ENCODE measurements at regions not wholly inside any gene's neighbourhood (a gene's known extent, or its start where the extent isn't known, plus 50 kb on each side); places are given as distances from the start of the nearest gene placed in this dataset.

DNA sequence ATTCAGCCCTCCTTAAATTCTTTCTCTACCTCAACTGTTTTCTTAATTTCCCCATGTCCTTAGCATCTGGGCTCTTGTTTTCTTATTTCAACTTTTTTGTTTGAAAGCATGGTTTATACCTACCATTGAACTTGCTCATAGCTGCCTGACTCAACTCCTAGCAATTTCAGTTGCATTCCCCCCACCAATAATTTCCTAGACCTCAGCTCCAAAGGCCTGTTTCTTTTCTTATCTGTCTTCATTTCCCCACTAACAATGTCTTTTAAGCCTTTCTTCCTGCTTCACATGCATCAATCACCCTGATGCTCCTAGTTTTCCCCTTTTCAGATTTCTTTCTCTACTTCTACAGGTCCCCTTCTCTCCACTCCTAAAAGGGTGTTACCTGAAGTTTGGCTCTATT lies 129.7 kb upstream of the PDE4D start:
- no peak for DNase-seq
- Histone ChIP-seq H3K4me1 (ENCODE audit: insufficient read depth, low read length) (no peaks in the 10 kb centered on the region), H4K20me1 (ENCODE audit: control insufficient read depth, insufficient read depth, insufficient read length) (no peaks in the 10 kb centered on the region), H3K79me1 (ENCODE audit: insufficient read depth, low read depth, low read length, poor library complexity, severe bottlenecking) (no peaks in the 10 kb centered on the region), H3K4me2 (ENCODE audit: insufficient read depth, insufficient read length, low read length) (no peak overlapping the region), H3K79me2 (ENCODE audit: insufficient read depth, low read length) (no peaks in the 10 kb centered on the region), H2BK15ac (ENCODE audit: low read depth, low read length) (no peak overlapping the region), H3K9me3 (ENCODE audit: control insufficient read depth, low read depth, low read length) (no peaks in the 10 kb centered on the region), H2BK120ac (ENCODE audit: low read depth, low read length, poor library complexity, severe bottlenecking) (no peak overlapping the region), H4K5ac (ENCODE audit: insufficient read length, low read depth, low read length) (no peak overlapping the region), H3T11ph (ENCODE audit: low read length) (no peak overlapping the region), H3K18ac (ENCODE audit: insufficient read length, low read depth, low read length) (no peak overlapping the region), H2AK5ac (ENCODE audit: insufficient read length, low read length) (no peak overlapping the region), H3K4ac (ENCODE audit: low read depth, low read length) (no peak overlapping the region), H4K91ac (ENCODE audit: insufficient read length, low read depth, low read length) (no peak overlapping the region), H3K23me2 (ENCODE audit: insufficient read length, low read depth, low read length, poor library complexity, severe bottlenecking) (no peaks in the 10 kb centered on the region), H2BK12ac (ENCODE audit: insufficient read length, low read depth, low read length) (no peak overlapping the region), H3K27me3 (ENCODE audit: insufficient read depth, low read length) (no peaks in the 10 kb centered on the region), H3K23ac (ENCODE audit: insufficient read length, low read depth, low read length) (no peak overlapping the region), H3K56ac (ENCODE audit: insufficient read length, low read depth, low read length) (no peak overlapping the region), H2BK20ac (ENCODE audit: low read depth, low read length, poor library complexity, severe bottlenecking) (no peak overlapping the region), H3K27ac (ENCODE audit: insufficient read length, low read depth, low read length) (no peak overlapping the region), H3K14ac (ENCODE audit: insufficient read depth, low read length) (no peak overlapping the region), H2AFZ (ENCODE audit: low read length) (no peak overlapping the region), H4K8ac (replicated peaks; ENCODE audit: insufficient read length, low read depth, low read length) (no peak overlapping the region), H3K9ac (ENCODE audit: extremely low read depth, insufficient read length, low read length) (no peak overlapping the region), H2BK5ac (ENCODE audit: insufficient read length, low read length) (no peak overlapping the region)
- Mint-ChIP-seq H3K9me3 (no peaks in the 10 kb centered on the region), H3K27ac (0 out of 7 replicates have a peak overlapping the region, but pooled peaks of 1 of the 3 experiments have one; percentile 3), H3K27me3 (ENCODE audit: low read depth) (no peaks in the 10 kb centered on the region), H3K4me3 (no peak overlapping the region), H3K36me3 (ENCODE audit: insufficient read depth in 1 of 3, low read depth in 3 of 3) (no peaks in the 10 kb centered on the region), H3K4me1 (peaks cover 9 to 11% of the 10 kb centered on the region in 2 experiments)
- TF ChIP-seq CTCF (conservative IDR thresholded peaks at IDR 0.05) = no peak

All from H9 (cell line).